H1 (cell line): ENCODE measurements at regions not wholly inside any gene's neighbourhood (a gene's known extent, or its start where the extent isn't known, plus 50 kb on each side); places are given as distances from the start of the nearest gene placed in this dataset.

Experiments used
- NRF1 ChIP-seq: IDR thresholded peaks from 2 replicates; pipeline ENCODE4 v1.6.1; 2011; ENCODE audit warnings: mild to moderate bottlenecking, low read depth, low read length, improper control_type of control experiment
- POLR2AphosphoS5 ChIP-seq: IDR thresholded peaks from 2 replicates; pipeline ENCODE4 v1.6.1; 2011; ENCODE audit warnings: low read depth, low read length

DNA sequence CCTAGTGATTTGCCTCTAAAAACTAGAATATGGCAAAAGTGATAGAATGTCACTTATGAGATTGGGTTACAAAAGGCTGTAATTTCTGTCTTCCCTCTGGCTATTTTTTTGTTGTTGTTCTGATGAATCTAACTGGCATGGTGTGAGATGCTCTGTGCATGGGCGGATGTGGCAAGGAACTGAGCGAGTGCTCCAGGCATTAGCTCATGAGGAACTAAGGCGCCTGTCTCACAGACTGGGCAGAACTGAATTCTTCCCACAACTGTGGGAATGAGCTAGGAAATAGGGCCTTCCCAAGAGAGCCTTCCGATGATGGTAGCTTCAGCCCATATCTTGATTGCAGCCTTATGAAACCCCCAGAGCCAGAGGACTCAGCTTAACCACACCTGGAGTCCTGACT is 222.5 kb downstream of the NR2F2 start (continued):
- TF ChIP-seq NRF1 (no peak), POLR2AphosphoS5 (no peak)
